GM12864 (cell line): ENCODE measurements at regions not wholly inside any gene's neighbourhood (a gene's known extent, or its start where the extent isn't known, plus 50 kb on each side); places are given as distances from the start of the nearest gene placed in this dataset.
A peak's percentile ranks its signal among the peaks of the same experiment; 100 is the strongest.
"Not testable (repeated sequence)": the region's sequence is repeated elsewhere in the genome, so short reads cannot be mapped to it uniquely, and the experiment has no call there.

Source experiments
- DNase-seq: peaks from one replicate; pipeline ENCODE4 v3.0.0-alpha.2; 2011; ENCODE audit warnings: low read depth
- H3K4me3 ChIP-seq: 2 replicates; pipeline ENCODE4 v1.5.1; 2011; ENCODE audit warnings: mild to moderate bottlenecking, low read depth, low read length, control low read depth
- CTCF ChIP-seq: IDR thresholded peaks from 2 replicates; pipeline ENCODE4 v1.5.1; 2011; ENCODE audit warnings: low read depth, mild to moderate bottlenecking, moderate library complexity, low read length, control low read depth, inconsistent platforms; ENCODE audit errors: missing control alignments

- not testable (repeated sequence) for H3K4me3 ChIP-seq, DNase-seq
Measured at GRCh38 chr1:144516172-144516571, 54.7 kb upstream of the NBPF15 start.

- DNase-seq, H3K4me3 ChIP-seq: not testable (repeated sequence)
Measured at GRCh38 chr1:144516906-144517305, 55.4 kb upstream of the NBPF15 start.

- not testable (repeated sequence) for DNase-seq, H3K4me3 ChIP-seq
Measured at GRCh38 chr1:144518439-144518838, 57.0 kb upstream of the NBPF15 start.

GRCh38 chr1:144519528-144520189 is 58.2 kb upstream of the NBPF15 start:
- not testable (repeated sequence) for H3K4me3 ChIP-seq, DNase-seq

GRCh38 chr1:144523661-144524407 is 62.4 kb upstream of the NBPF15 start:
- peak; percentile 54 for DNase-seq
- H3K4me3 ChIP-seq, result peak overlapping the region; percentile 37; the same call in 1 of the 2 replicates

GRCh38 chr1:144532156-144532607 is 60.5 kb upstream of the PPIAL4F start:
- TF ChIP-seq CTCF, result peak; percentile 17
- H3K4me3 ChIP-seq, DNase-seq: not testable (repeated sequence)

GRCh38 chr1:144533480-144533879 is 59.2 kb upstream of the PPIAL4F start:
- DNase-seq, H3K4me3 ChIP-seq: not testable (repeated sequence)

GRCh38 chr1:144534286-144534685 is 58.4 kb upstream of the PPIAL4F start:
- DNase-seq, H3K4me3 ChIP-seq: not testable (repeated sequence)

GRCh38 chr1:144536677-144537076 is 56.0 kb upstream of the PPIAL4F start:
- not testable (repeated sequence) for DNase-seq, H3K4me3 ChIP-seq

- not testable (repeated sequence) for DNase-seq, H3K4me3 ChIP-seq
Measured at GRCh38 chr1:144537234-144537633, 55.5 kb upstream of the PPIAL4F start.

GRCh38 chr1:144538736-144539135 is 54.0 kb upstream of the PPIAL4F start:
- DNase-seq, H3K4me3 ChIP-seq: not testable (repeated sequence)

GRCh38 chr1:144539191-144539960 is 53.3 kb upstream of the PPIAL4F start:
- H3K4me3 ChIP-seq, DNase-seq: not testable (repeated sequence)
